HepG2 (cell line): ENCODE measurements at regions not wholly inside any gene's neighbourhood (a gene's known extent, or its start where the extent isn't known, plus 50 kb on each side); places are given as distances from the start of the nearest gene placed in this dataset.

Experiments
- ATAC-seq: fragments of 200-7000 bp; cut with Tn5 transposase; 3 replicates; pipeline ENCODE4 v1.9.1; 2020; ENCODE audit warnings: mild to moderate bottlenecking, moderate library complexity
- BruUV-seq: library from RNA; stranded (reverse); fragments of 400-500 nt; replicated peaks from 2 replicates; lab custom pipeline; 2021; lab: Mats Ljungman, UMichigan
- CTCF ChIA-PET: fragments of 300-600 bp; formaldehyde crosslinking; extraction: SDS; loops from one replicate; lab custom pipeline; 2021; ENCODE audit warnings: low total read pairs, inconsistent platforms, low intra/inter-chr PET ratio; lab: Yijun Ruan, JAX
- POLR2A ChIA-PET: fragments of 350-600 bp; sonication (Branson Sonifier 250); formaldehyde crosslinking; loops from one replicate; lab custom pipeline; 2020; ENCODE audit warnings: antibody characterized with exemption, inconsistent platforms; lab: Yijun Ruan, JAX
- DNase-seq: peaks from one replicate; pipeline ENCODE4 v3.0.0-alpha.2; 2015; ENCODE audit warnings: low spot score
- FAIRE-seq: peaks from 3 replicates; lab custom pipeline; 2011; peaks lifted over from hg19 to GRCh38; lab: Jason Lieb, UNC
- H2AFZ ChIP-seq: one replicate; pipeline ENCODE4 v1.6.1; 2011; ENCODE audit warnings: low read length, inconsistent platforms
- H3K27ac ChIP-seq: fragments of 300-600 bp; 3 replicates; pipeline ENCODE4 v1.8.0; 2011; ENCODE audit warnings: mixed run types, mild to moderate bottlenecking, mixed read lengths, low read length, inconsistent platforms; ENCODE audit not compliant: insufficient read depth; ENCODE audit errors: extremely low read length
- H3K27me3 ChIP-seq, 2 experiments: fragments of 200-600 bp in 1 of 2; 2 replicates in 1 of 2; 3 replicates in 1 of 2; pipeline versions ENCODE4 v1.6.0 to v1.8.0; 2011; ENCODE audit warnings: low read length in 2 of 2, mild to moderate bottlenecking in 2 of 2, moderate library complexity in 2 of 2, inconsistent platforms in 1 of 2; ENCODE audit not compliant: insufficient read depth in 2 of 2, control insufficient read depth in 1 of 2
- H3K36me3 ChIP-seq, 2 experiments: fragments of 200-600 bp in 1 of 2; replicated peaks in 1 of 2; 2 replicates in 1 of 2; 3 replicates in 1 of 2; pipeline versions ENCODE4 v1.5.1 to v1.8.0; 2011; ENCODE audit warnings: low read length in 2 of 2, inconsistent platforms in 1 of 2; ENCODE audit not compliant: insufficient read depth in 2 of 2, control insufficient read depth in 1 of 2
- H3K4me1 ChIP-seq: 2 replicates; pipeline ENCODE4 v1.5.1; 2012; ENCODE audit warnings: low read length, inconsistent platforms; ENCODE audit not compliant: insufficient read depth
- H3K4me2 ChIP-seq: 2 replicates; pipeline ENCODE4 v1.6.0; 2011; ENCODE audit warnings: low read depth, low read length, inconsistent platforms
- H3K4me3 ChIP-seq, 3 experiments: fragments of 200-600 bp in 1 of 3; sonication (generic), shearing (Covaris generic) in 1 of 3; replicated peaks in 1 of 3; 2 replicates each; pipeline ENCODE4 v1.5.1; 2011 to 2016; ENCODE audit warnings: low read length in 3 of 3, inconsistent platforms in 2 of 3, low read depth in 2 of 3, mild to moderate bottlenecking in 2 of 3, control low read depth in 1 of 3, mixed read lengths in 1 of 3; ENCODE audit not compliant: insufficient read depth in 1 of 3
- H3K79me2 ChIP-seq: one replicate; pipeline ENCODE4 v1.6.1; 2011; ENCODE audit warnings: low read length, inconsistent platforms; ENCODE audit not compliant: insufficient read depth
- H3K9ac ChIP-seq: 2 replicates; pipeline ENCODE4 v1.6.0; 2011; ENCODE audit warnings: mild to moderate bottlenecking, low read depth, low read length, inconsistent platforms; ENCODE audit not compliant: insufficient read depth
- H3K9me3 ChIP-seq: 2 replicates; pipeline ENCODE4 v1.5.1; 2012; ENCODE audit warnings: mild to moderate bottlenecking, low read length
- H4K20me1 ChIP-seq: 2 replicates; pipeline ENCODE4 v1.6.0; 2011; ENCODE audit warnings: inconsistent platforms, mild to moderate bottlenecking, low read length, moderate library complexity; ENCODE audit not compliant: insufficient read depth
- DBP ChIP-seq: sonication (generic); formaldehyde crosslinking; IDR thresholded peaks from 2 replicates; pipeline ENCODE4 v1.4.0; 2020; ENCODE audit warnings: missing genetic modification reagents; ENCODE audit errors: not compliant biosample characterization
- E2F2 ChIP-seq: sonication (generic); formaldehyde crosslinking; IDR thresholded peaks from 2 replicates; pipeline ENCODE4 v1.4.0; 2020; ENCODE audit warnings: missing genetic modification reagents, borderline replicate concordance
- EHMT2 ChIP-seq: fragments of 200-600 bp; sonication (generic); IDR thresholded peaks from 2 replicates; pipeline ENCODE4 v1.7.0; 2017; ENCODE audit warnings: antibody characterized with exemption, low read depth, low read length, borderline replicate concordance
- GATAD2A ChIP-seq: IDR thresholded peaks from 2 replicates; pipeline ENCODE4 v1.6.1; 2016
- HES4 ChIP-seq: sonication (generic); formaldehyde crosslinking; IDR thresholded peaks from 2 replicates; pipeline ENCODE4 v1.9.0; 2021; ENCODE audit warnings: mild to moderate bottlenecking, missing genetic modification reagents, borderline replicate concordance
- JUND ChIP-seq: sonication (generic); formaldehyde crosslinking; IDR thresholded peaks from 2 replicates; pipeline ENCODE4 v1.8.0; 2022; ENCODE audit warnings: mild to moderate bottlenecking, missing genetic modification reagents
- KLF9 ChIP-seq: IDR thresholded peaks from 2 replicates; pipeline ENCODE4 v1.6.1; 2016; ENCODE audit warnings: low read depth
- NCOA5 ChIP-seq: sonication (generic); formaldehyde crosslinking; IDR thresholded peaks from 2 replicates; pipeline ENCODE4 v1.4.0; 2020; ENCODE audit warnings: missing genetic modification reagents
- NFE2L1 ChIP-seq: sonication (generic); formaldehyde crosslinking; IDR thresholded peaks from 2 replicates; pipeline ENCODE4 v1.4.0; 2020; ENCODE audit warnings: missing genetic modification reagents, mild to moderate bottlenecking, borderline replicate concordance
- SIN3B ChIP-seq: fragments of 150-350 bp; IDR thresholded peaks from 2 replicates; pipeline ENCODE4 v1.6.1; 2014; ENCODE audit warnings: low read length
- TOPORS ChIP-seq: sonication (generic); formaldehyde crosslinking; IDR thresholded peaks from 2 replicates; pipeline ENCODE4 v1.8.0; 2023; ENCODE audit warnings: mild to moderate bottlenecking, missing genetic modification reagents
- ZBTB7A ChIP-seq: sonication (generic); formaldehyde crosslinking; IDR thresholded peaks from 2 replicates; pipeline ENCODE4 v1.8.0; 2022; ENCODE audit warnings: mild to moderate bottlenecking, missing genetic modification reagents
- ZNF24 ChIP-seq: fragments of 450-650 bp; IDR thresholded peaks from 2 replicates; pipeline ENCODE4 v1.6.1; 2017; ENCODE audit warnings: antibody characterized with exemption, mild to moderate bottlenecking
- ZNF260 ChIP-seq: sonication (generic); formaldehyde crosslinking; IDR thresholded peaks from 2 replicates; pipeline ENCODE4 v1.4.0; 2020; ENCODE audit warnings: missing genetic modification reagents, low read depth, mild to moderate bottlenecking, borderline replicate concordance
- ZNF263 ChIP-seq: sonication (generic); formaldehyde crosslinking; IDR thresholded peaks from 2 replicates; pipeline ENCODE4 v1.4.0; 2020; ENCODE audit warnings: missing genetic modification reagents
- ZNF275 ChIP-seq: sonication (generic); formaldehyde crosslinking; IDR thresholded peaks from 2 replicates; pipeline ENCODE4 v1.8.0; 2022; ENCODE audit warnings: missing genetic modification reagents, mild to moderate bottlenecking, inconsistent platforms, borderline replicate concordance
- ZNF280B ChIP-seq: sonication (generic); formaldehyde crosslinking; IDR thresholded peaks from 2 replicates; pipeline ENCODE4 v1.5.0; 2020; ENCODE audit warnings: missing genetic modification reagents, mild to moderate bottlenecking, borderline replicate concordance
- ZNF564 ChIP-seq: sonication (generic); formaldehyde crosslinking; IDR thresholded peaks from 2 replicates; pipeline ENCODE4 v1.8.1; 2023; ENCODE audit warnings: mild to moderate bottlenecking, missing genetic modification reagents
- ZNF691 ChIP-seq: sonication (generic); formaldehyde crosslinking; IDR thresholded peaks from 2 replicates; pipeline ENCODE4 v1.4.0; 2020; ENCODE audit warnings: missing genetic modification reagents, low read depth, mild to moderate bottlenecking, borderline replicate concordance
- ZNF761 ChIP-seq: sonication (generic); formaldehyde crosslinking; conservative IDR thresholded peaks from 2 replicates; pipeline ENCODE4 v1.4.0; 2020; ENCODE audit warnings: mild to moderate bottlenecking, missing genetic modification reagents
- WGBS: methylation state at CpG from one replicate; pipeline ENCODE4 v1.1.6; 2017; ENCODE audit warnings: low lambda C conversion rate; 5-methylcytosine and 5-hydroxymethylcytosine counted together
- in situ Hi-C: cut with HindIII; loops from 2 replicates; pipeline ENCODE4 v1.10.0; 2017; ENCODE audit warnings: low pct_unique_long_range_greater_than_20kb; ENCODE audit not compliant: extremely low pct_ligation_motif_present
- intact Hi-C: fragments of 100-400 bp; cut with micrococcal nuclease; formaldehyde crosslinking; loops from one replicate; pipeline ENCODE4 v1.10.0; 2022; ENCODE audit not compliant: unreplicated experiment

GRCh38 chr20:61118429-61119224 lies 133.4 kb upstream of the CDH4 start:
- no peak overlapping the region for H3K9ac ChIP-seq
- no peaks in the 10 kb centered on the region for H3K36me3 ChIP-seq
- H3K4me3 ChIP-seq: no peak overlapping the region
- POLR2A ChIA-PET: no interaction called here
- H3K27ac ChIP-seq: no peak overlapping the region
- ATAC-seq: no peak
- H4K20me1 ChIP-seq: no peaks in the 10 kb centered on the region
- H3K79me2 ChIP-seq: no peaks in the 10 kb centered on the region
- no peak overlapping the region for H3K4me2 ChIP-seq
- no peaks in the 10 kb centered on the region for H3K9me3 ChIP-seq
- TF ChIP-seq KLF9: no peak
- TF ChIP-seq ZNF260 (CRISPR knock-in tag): no peak
- no peak for TF ChIP-seq EHMT2
- TF ChIP-seq TOPORS (CRISPR knock-in tag): no peak
- TF ChIP-seq ZNF24: no peak
- TF ChIP-seq ZNF263: no peak
- no peak for TF ChIP-seq DBP
- TF ChIP-seq ZNF280B: no peak
- TF ChIP-seq NCOA5: no peak
- TF ChIP-seq ZNF691: no peak
- TF ChIP-seq HES4 (CRISPR knock-in tag): no peak
- TF ChIP-seq SIN3B: no peak
- no peak for TF ChIP-seq ZBTB7A
- no peak for TF ChIP-seq NFE2L1 (CRISPR knock-in tag)
- no peak for TF ChIP-seq ZNF275 (CRISPR knock-in tag)
- no peak for TF ChIP-seq ZNF564 (CRISPR knock-in tag)
- no peak for TF ChIP-seq GATAD2A (CRISPR knock-in tag)
- TF ChIP-seq ZNF761: no peak
- no peak for TF ChIP-seq JUND
- TF ChIP-seq E2F2 (CRISPR knock-in tag): no peak
- TF ChIP-seq, all 625 proteins: peak for 0
- in situ Hi-C loops (no loop called here), intact Hi-C loops (no loop called here)
- WGBS: 24% methylated on average over 14 of the region's 14 CpGs
- CTCF ChIA-PET: no interaction called here
- Histone ChIP-seq H3K4me1 (peaks cover 7% of the 10 kb centered on the region; the same call in 1 of the 2 replicates), H2AFZ (no peak overlapping the region), H3K27me3 (peaks cover 0 to 26% of the 10 kb centered on the region in 2 experiments; a peak in 2 of 5 replicates)
- BruUV-seq: no TSS peak
- FAIRE-seq: no peak
- no peak for DNase-seq
